WTC11 (cell line): ENCODE measurements at regions not wholly inside any gene's neighbourhood (a gene's known extent, or its start where the extent isn't known, plus 50 kb on each side); places are given as distances from the start of the nearest gene placed in this dataset.

Experiments used
- ATAC-seq: fragments of 200-7000 bp; cut with Tn5 transposase; 2 replicates; pipeline ENCODE4 v1.10.0; 2021; ENCODE audit warnings: mild to moderate bottlenecking, moderate library complexity
- CTCF ChIA-PET: fragments of 300-600 bp; sonication (Branson Sonifier 250); formaldehyde crosslinking; loops from one replicate; lab custom pipeline; 2021; ENCODE audit warnings: antibody characterized with exemption; lab: Charles Lee
- POLR2A ChIA-PET: fragments of 350-600 bp; sonication (Branson Sonifier 250); formaldehyde crosslinking; loops from one replicate; lab custom pipeline; 2021; ENCODE audit warnings: antibody characterized with exemption; lab: Charles Lee
- DNase-seq: peaks from one replicate; pipeline ENCODE4 v3.0.0; 2021; ENCODE audit warnings: low spot score
- H3K27ac Mint-ChIP-seq: 2 replicates; pipeline ENCODE4 v1.8.0; 2021; ENCODE audit warnings: mixed read lengths
- H3K27me3 Mint-ChIP-seq: 2 replicates; pipeline ENCODE4 v1.8.0; 2021; ENCODE audit warnings: low read depth, mild to moderate bottlenecking, moderate library complexity, mixed read lengths
- H3K36me3 Mint-ChIP-seq: 2 replicates; pipeline ENCODE4 v1.8.0; 2021; ENCODE audit warnings: mixed read lengths
- H3K4me1 Mint-ChIP-seq: 2 replicates; pipeline ENCODE4 v1.8.0; 2022; ENCODE audit warnings: mixed read lengths
- H3K4me3 Mint-ChIP-seq: 2 replicates; pipeline ENCODE4 v1.8.0; 2021; ENCODE audit warnings: mild to moderate bottlenecking, moderate library complexity, mixed read lengths
- H3K9me3 Mint-ChIP-seq: 2 replicates; pipeline ENCODE4 v1.8.0; 2021; ENCODE audit warnings: mixed read lengths
- CREB1 ChIP-seq: sonication (generic); formaldehyde crosslinking; IDR thresholded peaks from 2 replicates; pipeline ENCODE4 v1.8.0; 2023; ENCODE audit warnings: mild to moderate bottlenecking, missing genetic modification reagents
- E2F4 ChIP-seq: sonication (generic); formaldehyde crosslinking; IDR thresholded peaks from 2 replicates; pipeline ENCODE4 v1.8.1; 2022; ENCODE audit warnings: low read depth, mild to moderate bottlenecking, moderate library complexity, missing genetic modification reagents, borderline replicate concordance
- GABPB1 ChIP-seq: sonication (generic); formaldehyde crosslinking; IDR thresholded peaks from 2 replicates; pipeline ENCODE4 v1.8.1; 2023; ENCODE audit warnings: mild to moderate bottlenecking, missing genetic modification reagents
- GRHL2 ChIP-seq: fragments of 250-450 bp; sonication (Bioruptor Pico); IDR thresholded peaks from 2 replicates; pipeline ENCODE4 v1.8.0; 2022; ENCODE audit warnings: mild to moderate bottlenecking, moderate library complexity; ENCODE audit not compliant: insufficient replicate concordance, severe bottlenecking
- JUN ChIP-seq: sonication (generic); formaldehyde crosslinking; IDR thresholded peaks from 2 replicates; pipeline ENCODE4 v1.8.0; 2023; ENCODE audit warnings: mild to moderate bottlenecking, missing genetic modification reagents
- MXD4 ChIP-seq: fragments of 250-450 bp; sonication (Bioruptor Pico); IDR thresholded peaks from 2 replicates; pipeline ENCODE4 v1.8.0; 2021; ENCODE audit warnings: mild to moderate bottlenecking, moderate library complexity, borderline replicate concordance
- NR3C1 ChIP-seq: sonication (generic); formaldehyde crosslinking; conservative IDR thresholded peaks from 2 replicates; pipeline ENCODE4 v1.8.1; 2023; ENCODE audit warnings: low read depth, mild to moderate bottlenecking, missing genetic modification reagents
- OVOL2 ChIP-seq: fragments of 250-450 bp; sonication (Bioruptor Pico); IDR thresholded peaks from 2 replicates; pipeline ENCODE4 v1.9.0; 2021; ENCODE audit warnings: mild to moderate bottlenecking, borderline replicate concordance
- SP1 ChIP-seq: sonication (generic); formaldehyde crosslinking; conservative IDR thresholded peaks from 2 replicates; pipeline ENCODE4 v1.8.1; 2022; ENCODE audit warnings: missing genetic modification reagents
- TCF7 ChIP-seq: sonication (generic); formaldehyde crosslinking; IDR thresholded peaks from 2 replicates; pipeline ENCODE4 v1.8.0; 2022; ENCODE audit warnings: mild to moderate bottlenecking, low read depth, missing genetic modification reagents, moderate library complexity
- TEAD4 ChIP-seq: sonication (generic); formaldehyde crosslinking; IDR thresholded peaks from 2 replicates; pipeline ENCODE4 v1.8.0; 2022; ENCODE audit warnings: mild to moderate bottlenecking, missing genetic modification reagents
- ZBTB21 ChIP-seq: sonication (generic); formaldehyde crosslinking; IDR thresholded peaks from 2 replicates; pipeline ENCODE4 v1.8.1; 2023; ENCODE audit warnings: mild to moderate bottlenecking, missing genetic modification reagents, borderline replicate concordance
- ZNF121 ChIP-seq: sonication (generic); formaldehyde crosslinking; IDR thresholded peaks from 2 replicates; pipeline ENCODE4 v1.8.0; 2023; ENCODE audit warnings: missing genetic modification reagents
- ZNF219 ChIP-seq: sonication (generic); formaldehyde crosslinking; IDR thresholded peaks from 2 replicates; pipeline ENCODE4 v1.8.0; 2023; ENCODE audit warnings: missing genetic modification reagents, mild to moderate bottlenecking, borderline replicate concordance
- ZNF263 ChIP-seq: sonication (generic); formaldehyde crosslinking; IDR thresholded peaks from 2 replicates; pipeline ENCODE4 v1.8.1; 2022; ENCODE audit warnings: low read depth, mild to moderate bottlenecking, moderate library complexity, missing genetic modification reagents
- ZNF423 ChIP-seq: fragments of 250-450 bp; sonication (Bioruptor Pico); IDR thresholded peaks from 2 replicates; pipeline ENCODE4 v2.1.2; 2022; ENCODE audit warnings: mild to moderate bottlenecking, moderate library complexity
- ZNF671 ChIP-seq: fragments of 250-450 bp; sonication (Bioruptor Pico); IDR thresholded peaks from 2 replicates; pipeline ENCODE4 v1.8.0; 2021; ENCODE audit warnings: mild to moderate bottlenecking
- TF ChIP-seq, protein P1 (sequence below): sonication (generic); formaldehyde crosslinking; IDR thresholded peaks from 2 replicates; pipeline ENCODE4 v1.8.1; 2022; ENCODE audit warnings: missing genetic modification reagents, borderline replicate concordance
- TF ChIP-seq, protein P2 (sequence below): sonication (generic); formaldehyde crosslinking; IDR thresholded peaks from 2 replicates; pipeline ENCODE4 v1.8.1; 2022; ENCODE audit warnings: mild to moderate bottlenecking, moderate library complexity, missing genetic modification reagents
- TF ChIP-seq, protein P3 (sequence below): fragments of 250-450 bp; sonication (Bioruptor Pico); IDR thresholded peaks from 2 replicates; pipeline ENCODE4 v2.1.2; 2022; ENCODE audit warnings: mild to moderate bottlenecking, moderate library complexity
- TF ChIP-seq, protein P4 (sequence below): sonication (generic); formaldehyde crosslinking; conservative IDR thresholded peaks from 2 replicates; pipeline ENCODE4 v1.8.1; 2022; ENCODE audit warnings: mild to moderate bottlenecking, missing genetic modification reagents

- DNase-seq (no peak), ATAC-seq (no peak)
- POLR2A ChIA-PET: no interaction called here
- CTCF ChIA-PET: no interaction called here
- peaks cover 13% of the 10 kb centered on the region for H3K4me1 Mint-ChIP-seq
- no peaks in the 10 kb centered on the region for H3K36me3 Mint-ChIP-seq
- H3K4me3 Mint-ChIP-seq: no peak overlapping the region
- H3K27ac Mint-ChIP-seq: no peak overlapping the region
- H3K9me3 Mint-ChIP-seq: no peaks in the 10 kb centered on the region
- H3K27me3 Mint-ChIP-seq: peaks cover 14% of the 10 kb centered on the region
- no peak for TF ChIP-seq NR3C1 (CRISPR knock-in tag)
- no peak for TF ChIP-seq OVOL2 (CRISPR knock-in tag)
- no peak for TF ChIP-seq ZNF671
- TF ChIP-seq CREB1 (CRISPR knock-in tag): no peak
- TF ChIP-seq ZBTB21 (CRISPR knock-in tag): no peak
- TF ChIP-seq, protein P1, sequence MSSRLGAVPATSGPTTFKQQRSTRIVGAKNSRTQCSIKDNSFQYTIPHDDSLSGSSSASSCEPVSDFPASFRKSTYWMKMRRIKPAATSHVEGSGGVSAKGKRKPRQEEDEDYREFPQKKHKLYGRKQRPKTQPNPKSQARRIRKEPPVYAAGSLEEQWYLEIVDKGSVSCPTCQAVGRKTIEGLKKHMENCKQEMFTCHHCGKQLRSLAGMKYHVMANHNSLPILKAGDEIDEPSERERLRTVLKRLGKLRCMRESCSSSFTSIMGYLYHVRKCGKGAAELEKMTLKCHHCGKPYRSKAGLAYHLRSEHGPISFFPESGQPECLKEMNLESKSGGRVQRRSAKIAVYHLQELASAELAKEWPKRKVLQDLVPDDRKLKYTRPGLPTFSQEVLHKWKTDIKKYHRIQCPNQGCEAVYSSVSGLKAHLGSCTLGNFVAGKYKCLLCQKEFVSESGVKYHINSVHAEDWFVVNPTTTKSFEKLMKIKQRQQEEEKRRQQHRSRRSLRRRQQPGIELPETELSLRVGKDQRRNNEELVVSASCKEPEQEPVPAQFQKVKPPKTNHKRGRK (CRISPR knock-in tag): no peak
- TF ChIP-seq, protein P2, sequence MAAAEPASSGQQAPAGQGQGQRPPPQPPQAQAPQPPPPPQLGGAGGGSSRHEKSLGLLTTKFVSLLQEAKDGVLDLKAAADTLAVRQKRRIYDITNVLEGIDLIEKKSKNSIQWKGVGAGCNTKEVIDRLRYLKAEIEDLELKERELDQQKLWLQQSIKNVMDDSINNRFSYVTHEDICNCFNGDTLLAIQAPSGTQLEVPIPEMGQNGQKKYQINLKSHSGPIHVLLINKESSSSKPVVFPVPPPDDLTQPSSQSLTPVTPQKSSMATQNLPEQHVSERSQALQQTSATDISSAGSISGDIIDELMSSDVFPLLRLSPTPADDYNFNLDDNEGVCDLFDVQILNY: no peak
- no peak for TF ChIP-seq ZNF219 (CRISPR knock-in tag)
- no peak for TF ChIP-seq E2F4
- no peak for TF ChIP-seq GRHL2
- no peak for TF ChIP-seq TEAD4 (CRISPR knock-in tag)
- TF ChIP-seq, protein P3, sequence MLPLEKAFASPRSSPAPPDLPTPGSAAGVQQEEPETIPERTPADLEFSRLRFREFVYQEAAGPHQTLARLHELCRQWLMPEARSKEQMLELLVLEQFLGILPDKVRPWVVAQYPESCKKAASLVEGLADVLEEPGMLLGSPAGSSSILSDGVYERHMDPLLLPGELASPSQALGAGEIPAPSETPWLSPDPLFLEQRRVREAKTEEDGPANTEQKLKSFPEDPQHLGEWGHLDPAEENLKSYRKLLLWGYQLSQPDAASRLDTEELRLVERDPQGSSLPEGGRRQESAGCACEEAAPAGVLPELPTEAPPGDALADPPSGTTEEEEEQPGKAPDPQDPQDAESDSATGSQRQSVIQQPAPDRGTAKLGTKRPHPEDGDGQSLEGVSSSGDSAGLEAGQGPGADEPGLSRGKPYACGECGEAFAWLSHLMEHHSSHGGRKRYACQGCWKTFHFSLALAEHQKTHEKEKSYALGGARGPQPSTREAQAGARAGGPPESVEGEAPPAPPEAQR (CRISPR knock-in tag): no peak
- no peak for TF ChIP-seq ZNF263 (CRISPR knock-in tag)
- TF ChIP-seq JUN (CRISPR knock-in tag): no peak
- TF ChIP-seq SP1 (CRISPR knock-in tag): no peak
- TF ChIP-seq, all 79 proteins: peak for 0
Measured at GRCh38 chr1:112169517-112169916, 180.0 kb upstream of the KCND3 start.

GRCh38 chr1:112172294-112172882, 182.9 kb upstream of the KCND3 start:
- ChIA-PET POLR2A (no interaction called here), CTCF (no interaction called here)
- H3K36me3 Mint-ChIP-seq: no peaks in the 10 kb centered on the region
- no peaks in the 10 kb centered on the region for H3K4me1 Mint-ChIP-seq
- DNase-seq: peak; percentile 73
- peaks cover 17% of the 10 kb centered on the region for H3K27me3 Mint-ChIP-seq
- no peak overlapping the region for H3K27ac Mint-ChIP-seq
- H3K9me3 Mint-ChIP-seq: no peaks in the 10 kb centered on the region
- 0 out of 2 replicates have a peak, but pooled peaks have one; percentile 57 for TF ChIP-seq GABPB1 (CRISPR knock-in tag)
- no peak for TF ChIP-seq ZNF121 (CRISPR knock-in tag)
- no peak overlapping the region for H3K4me3 Mint-ChIP-seq
- ATAC-seq: peak; percentile 79

DNA sequence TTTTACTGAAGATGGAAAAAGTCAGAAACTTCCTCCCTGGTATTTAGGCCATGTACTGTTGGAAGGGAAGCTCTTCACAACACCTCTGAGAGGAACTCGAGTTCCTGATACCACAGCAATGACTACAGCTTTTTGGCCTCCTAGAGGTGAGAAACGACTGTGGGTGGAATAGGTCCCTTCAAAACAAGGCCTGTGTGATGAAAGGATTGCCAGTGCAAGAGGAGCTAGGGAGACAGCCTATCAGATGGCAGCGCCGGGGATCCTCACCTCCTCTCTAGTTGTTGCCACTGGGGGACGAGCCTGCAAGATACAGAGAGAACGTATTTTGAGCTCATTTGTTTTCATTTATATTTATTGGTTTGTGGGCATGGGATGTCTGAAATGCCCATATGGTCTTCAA, 187.8 kb upstream of the KCND3 start:
- Mint-ChIP-seq H3K27me3 (peaks cover 7% of the 10 kb centered on the region), H3K4me3 (no peak overlapping the region), H3K27ac (no peak overlapping the region), H3K9me3 (no peaks in the 10 kb centered on the region), H3K4me1 (peaks cover 4% of the 10 kb centered on the region; the same call in 1 of the 2 replicates), H3K36me3 (no peaks in the 10 kb centered on the region)
- ChIA-PET CTCF (interaction anchor here (0.6 to 1.2 kb wide), 3 partner anchors 14 to 159 kb away, joined by 3 read pairs; no protein-coding TSS in a partner anchor), POLR2A (no interaction called here)
- TF ChIP-seq TCF7 (CRISPR knock-in tag) (no peak), MXD4 (CRISPR knock-in tag) (no peak), ZNF423 (CRISPR knock-in tag) (no peak)
- TF ChIP-seq, protein P1 (CRISPR knock-in tag): no peak
- TF ChIP-seq, protein P2: no peak
- TF ChIP-seq, protein P4, sequence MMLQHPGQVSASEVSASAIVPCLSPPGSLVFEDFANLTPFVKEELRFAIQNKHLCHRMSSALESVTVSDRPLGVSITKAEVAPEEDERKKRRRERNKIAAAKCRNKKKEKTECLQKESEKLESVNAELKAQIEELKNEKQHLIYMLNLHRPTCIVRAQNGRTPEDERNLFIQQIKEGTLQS: no peak
- no peak for DNase-seq
- ATAC-seq: peak; percentile 57
